H1 (cell line): ENCODE measurements at regions not wholly inside any gene's neighbourhood (a gene's known extent, or its start where the extent isn't known, plus 50 kb on each side); places are given as distances from the start of the nearest gene placed in this dataset.

ENCODE experiments used
- CTCF ChIA-PET: fragments of 300-600 bp; sonication (Branson Sonifier 250); formaldehyde crosslinking; loops from one replicate; lab custom pipeline; 2021; ENCODE audit not compliant: partially characterized antibody; lab: Charles Lee
- POLR2A ChIA-PET: fragments of 300-600 bp; sonication (Branson Sonifier 250); formaldehyde crosslinking; loops from one replicate; lab custom pipeline; 2021; ENCODE audit warnings: inconsistent platforms; ENCODE audit not compliant: partially characterized antibody; lab: Charles Lee
- DNase-seq, 2 experiments: peaks; one replicate each; pipeline versions ENCODE4 v3.0.0 to v3.0.0-alpha.2; 2010 to 2022; ENCODE audit warnings: low spot score in 2 of 2, low read depth in 1 of 2, mixed read lengths in 1 of 2
- FAIRE-seq: peaks from 2 replicates; lab custom pipeline; 2011; peaks lifted over from hg19 to GRCh38; lab: Jason Lieb, UNC
- H2AFZ ChIP-seq: 2 replicates; pipeline ENCODE4 v1.8.1; 2012; ENCODE audit warnings: low read length, inconsistent platforms
- H2AK5ac ChIP-seq: 2 replicates; pipeline ENCODE4 v1.6.1; 2013; ENCODE audit warnings: low read depth, low read length
- H2BK120ac ChIP-seq: replicated peaks from 2 replicates; pipeline ENCODE3; 2013; ENCODE audit warnings: low read depth, low read length, inconsistent platforms
- H2BK12ac ChIP-seq: 2 replicates; pipeline ENCODE4 v1.6.1; 2013; ENCODE audit warnings: low read depth, low read length
- H2BK15ac ChIP-seq: 2 replicates; pipeline ENCODE4 v1.6.1; 2013; ENCODE audit warnings: low read length
- H2BK20ac ChIP-seq: 2 replicates; pipeline ENCODE4 v1.6.1; 2013; ENCODE audit warnings: low read length
- H2BK5ac ChIP-seq: 2 replicates; pipeline ENCODE4 v1.6.1; 2013; ENCODE audit warnings: low read depth, low read length
- H3K14ac ChIP-seq: 2 replicates; pipeline ENCODE4 v1.6.1; 2013; ENCODE audit warnings: inconsistent platforms; ENCODE audit not compliant: insufficient read length
- H3K18ac ChIP-seq: 2 replicates; pipeline ENCODE4 v1.6.1; 2013; ENCODE audit warnings: low read length; ENCODE audit errors: extremely low read depth
- H3K23ac ChIP-seq: 2 replicates; pipeline ENCODE4 v1.6.1; 2013; ENCODE audit warnings: inconsistent platforms; ENCODE audit not compliant: insufficient read length
- H3K23me2 ChIP-seq: 2 replicates; pipeline ENCODE4 v1.6.1; 2013; ENCODE audit warnings: low read depth, low read length
- H3K27ac ChIP-seq: 2 replicates; pipeline ENCODE4 v1.6.1; 2011; ENCODE audit warnings: low read depth, low read length, inconsistent platforms
- H3K27me3 ChIP-seq, 4 experiments: replicated peaks in 1 of 4; 1 replicate in 1 of 4; 2 replicates in 3 of 4; pipeline versions ENCODE4 v1.6.1 to v1.8.1; 2011 to 2013; ENCODE audit warnings: low read length in 3 of 4, mild to moderate bottlenecking in 3 of 4, inconsistent platforms in 2 of 4, mixed read lengths in 2 of 4, moderate library complexity in 1 of 4; ENCODE audit not compliant: control insufficient read depth in 3 of 4, insufficient read depth in 3 of 4; ENCODE audit errors: extremely low read depth in 1 of 4
- H3K36me3 ChIP-seq, 4 experiments: 2 replicates each; pipeline versions ENCODE4 v1.6.1 to v1.8.1; 2011 to 2013; ENCODE audit warnings: mild to moderate bottlenecking in 4 of 4, low read length in 3 of 4, moderate library complexity in 2 of 4, control low read depth in 1 of 4, inconsistent platforms in 1 of 4; ENCODE audit not compliant: insufficient read depth in 4 of 4, control insufficient read depth in 2 of 4
- H3K4ac ChIP-seq: replicated peaks from 2 replicates; pipeline ENCODE3; 2013; ENCODE audit warnings: low read length, low read depth, mixed read lengths, inconsistent platforms; ENCODE audit not compliant: insufficient read length
- H3K4me1 ChIP-seq, 4 experiments: replicated peaks in 1 of 4; 1 replicate in 1 of 4; 2 replicates in 3 of 4; pipeline versions ENCODE4 v1.6.1 to v1.8.1; 2011 to 2013; ENCODE audit warnings: low read length in 3 of 4, inconsistent platforms in 2 of 4, mixed read lengths in 1 of 4; ENCODE audit not compliant: insufficient read depth in 4 of 4, control insufficient read depth in 3 of 4
- H3K4me2 ChIP-seq, 2 experiments: 2 replicates each; pipeline versions ENCODE4 v1.6.1 to v1.8.1; 2011 to 2013; ENCODE audit warnings: low read depth in 2 of 2, low read length in 2 of 2, control low read depth in 1 of 2, inconsistent platforms in 1 of 2, mild to moderate bottlenecking in 1 of 2; ENCODE audit not compliant: insufficient read depth in 1 of 2
- H3K4me3 ChIP-seq, 4 experiments: fragments of 200-600, 300-600 bp in 1 of 4; sonication (generic), shearing (Covaris generic), sonication (Bioruptor Twin) in 1 of 4; 2 replicates each; pipeline versions ENCODE4 v1.5.1 to v1.8.1; 2011 to 2016; ENCODE audit warnings: low read length in 4 of 4, low read depth in 3 of 4, control low read depth in 2 of 4, inconsistent platforms in 2 of 4, mild to moderate bottlenecking in 2 of 4, mixed read lengths in 1 of 4, moderate library complexity in 1 of 4; ENCODE audit not compliant: insufficient read depth in 2 of 4; ENCODE audit errors: extremely low read depth in 1 of 4
- H3K56ac ChIP-seq: replicated peaks from 2 replicates; pipeline ENCODE3; 2013; ENCODE audit warnings: low read depth, mild to moderate bottlenecking, mixed read lengths, low read length, inconsistent platforms; ENCODE audit not compliant: insufficient read length
- H3K79me1 ChIP-seq: 2 replicates; pipeline ENCODE4 v1.6.1; 2013; ENCODE audit warnings: low read depth, low read length, control low read depth
- H3K79me2 ChIP-seq, 2 experiments: 2 replicates each; pipeline versions ENCODE4 v1.6.1 to v1.8.1; 2012 to 2013; ENCODE audit warnings: low read length in 2 of 2, mild to moderate bottlenecking in 2 of 2, inconsistent platforms in 1 of 2; ENCODE audit not compliant: insufficient read depth in 2 of 2, control insufficient read depth in 1 of 2
- H3K9ac ChIP-seq, 4 experiments: replicated peaks in 1 of 4; 1 replicate in 1 of 4; 2 replicates in 3 of 4; pipeline versions ENCODE4 v1.6.1 to v1.8.1; 2011 to 2013; ENCODE audit warnings: low read depth in 3 of 4, low read length in 3 of 4, control low read depth in 2 of 4, mild to moderate bottlenecking in 2 of 4, moderate library complexity in 2 of 4, inconsistent platforms in 1 of 4; ENCODE audit errors: extremely low read depth in 1 of 4
- H3K9me3 ChIP-seq, 2 experiments: 2 replicates each; pipeline versions ENCODE4 v1.6.1 to v1.8.1; 2012 to 2013; ENCODE audit warnings: mild to moderate bottlenecking in 2 of 2, moderate library complexity in 2 of 2, control low read depth in 1 of 2, inconsistent platforms in 1 of 2, low read depth in 1 of 2, low read length in 1 of 2, mixed read lengths in 1 of 2; ENCODE audit not compliant: insufficient read depth in 2 of 2
- H4K20me1 ChIP-seq, 2 experiments: replicated peaks in 1 of 2; 2 replicates each; pipeline versions ENCODE3 to v1.8.1; 2011 to 2013; ENCODE audit warnings: inconsistent platforms in 2 of 2, low read length in 2 of 2, mild to moderate bottlenecking in 1 of 2; ENCODE audit not compliant: insufficient read depth in 2 of 2, control insufficient read depth in 1 of 2
- H4K5ac ChIP-seq: 2 replicates; pipeline ENCODE4 v1.6.1; 2013; ENCODE audit warnings: low read length, low read depth, mixed read lengths, inconsistent platforms; ENCODE audit not compliant: insufficient read length
- H4K8ac ChIP-seq: 2 replicates; pipeline ENCODE4 v1.8.0; 2013; ENCODE audit warnings: mild to moderate bottlenecking, moderate library complexity, low read length, inconsistent platforms; ENCODE audit not compliant: insufficient read depth; ENCODE audit errors: extremely low read depth
- H4K91ac ChIP-seq: replicated peaks from 2 replicates; pipeline ENCODE3; 2013; ENCODE audit warnings: low read length, mixed read lengths, inconsistent platforms; ENCODE audit not compliant: insufficient read length
- WGBS, 2 experiments: shearing (Covaris generic) in 1 of 2; methylation state at CpG; one replicate each; pipeline versions ENCODE4 v1.1.6 to v1.1.7; 2013 to 2015; ENCODE audit warnings: low lambda C conversion rate in 2 of 2, mixed read lengths in 2 of 2, inconsistent platforms in 1 of 2, low coverage in 1 of 2, missing lambda C conversion rate in 1 of 2; ENCODE audit not compliant: insufficient replicate concordance in 2 of 2, insufficient coverage in 1 of 2, insufficient read length in 1 of 2; ENCODE audit errors: extremely low coverage in 1 of 2, missing lambda C conversion rate in 1 of 2; 5-methylcytosine and 5-hydroxymethylcytosine counted together

- DNase-seq (no peak), FAIRE-seq (no peak)
- no peak overlapping the region for H3K14ac ChIP-seq
- peaks cover 4 to 7% (median 6%) of the 10 kb centered on the region in 4 experiments; a peak in 5 of 7 replicates for H3K4me1 ChIP-seq
- H4K20me1 ChIP-seq = no peaks in the 10 kb centered on the region
- CTCF ChIA-PET = interaction anchor here (0.6 to 11.7 kb wide), 7 partner anchors 12 to 1918 kb away, joined by 3 to 119 read pairs (median 5); no protein-coding TSS in a partner anchor
- H3K79me2 ChIP-seq = no peaks in the 10 kb centered on the region
- no peak overlapping the region for H3K27ac ChIP-seq
- no peaks in the 10 kb centered on the region for H3K79me1 ChIP-seq
- no peak overlapping the region for H2AFZ ChIP-seq
- no peak overlapping the region for H2BK20ac ChIP-seq
- H2BK15ac ChIP-seq = no peak overlapping the region
- H4K5ac ChIP-seq = no peak overlapping the region
- H3K36me3 ChIP-seq = no peaks in the 10 kb centered on the region
- H3K23ac ChIP-seq = no peak overlapping the region
- 82% methylated on average over 10 of the region's 10 CpGs; no CpG with 5 or more reads in 1 of the 2 experiments for WGBS, 2 experiments
- H3K4ac ChIP-seq = no peak overlapping the region
- no peak overlapping the region for H4K8ac ChIP-seq
- no peaks in the 10 kb centered on the region for H3K27me3 ChIP-seq
- H2BK5ac ChIP-seq = no peak overlapping the region
- no peak overlapping the region for H3K9ac ChIP-seq
- no peak overlapping the region for H2BK120ac ChIP-seq
- H2BK12ac ChIP-seq = no peak overlapping the region
- H3K9me3 ChIP-seq = no peaks in the 10 kb centered on the region
- POLR2A ChIA-PET = no interaction called here
- no peaks in the 10 kb centered on the region for H3K23me2 ChIP-seq
- no peak overlapping the region for H3K18ac ChIP-seq
- H3K4me2 ChIP-seq = no peak overlapping the region
- no peak overlapping the region for H3K56ac ChIP-seq
- H4K91ac ChIP-seq = no peak overlapping the region
- H3K4me3 ChIP-seq = no peak overlapping the region
- no peak overlapping the region for H2AK5ac ChIP-seq
Measured at GRCh38 chr9:16033921-16034691, 481.3 kb downstream of the CCDC171 start.
